ENCODE measurements at regions not wholly inside any gene's neighbourhood (a gene's known extent, or its start where the extent isn't known, plus 50 kb on each side); places are given as distances from the start of the nearest gene placed in this dataset.

- intact Hi-C loops (cut with DNase I), result loop anchor here in 1 of 2 donors (10.0 kb wide), 1 partner anchor 105 kb away; no protein-coding TSS in a partner anchor
- no peaks in the 10 kb centered on the region for H3K36me3 ChIP-seq (replicated peaks in 1 of 2)
- no peaks in the 10 kb centered on the region for H3K9me3 ChIP-seq (replicated peaks in 1 of 3)
- no peak for DNase-seq
- H3K27ac ChIP-seq, result no peak overlapping the region
- no peak overlapping the region for H3K4me3 ChIP-seq
- H3K27me3 ChIP-seq, result no peaks in the 10 kb centered on the region
- 56 to 66% (median 61%) methylated on average over 4 of the region's 4 CpGs for WGBS, 4 donors
- H3K4me1 ChIP-seq (replicated peaks in 1 of 2), result no peaks in the 10 kb centered on the region
- TF ChIP-seq POLR2A (IDR thresholded peaks at IDR 0.05), result no peak
- TF ChIP-seq CTCF (IDR thresholded peaks at IDR 0.05), result no peak
These were observed 69.1 kb upstream of the OR5AN1 start for GRCh38 chr11:59289356-59290181.

- Histone ChIP-seq H3K36me3 (replicated peaks in 1 of 2) (no peaks in the 10 kb centered on the region), H3K4me1 (replicated peaks in 1 of 2) (no peaks in the 10 kb centered on the region), H3K27me3 (no peaks in the 10 kb centered on the region), H3K27ac (no peak overlapping the region), H3K9me3 (replicated peaks in 1 of 3) (no peaks in the 10 kb centered on the region), H3K4me3 (no peak overlapping the region)
- WGBS, 4 donors, result 63 to 72% (median 67%) methylated on average over 2 of the region's 2 CpGs
- no peak for DNase-seq
- TF ChIP-seq CTCF (IDR thresholded peaks at IDR 0.05) (no peak), POLR2A (IDR thresholded peaks at IDR 0.05) (no peak)
- intact Hi-C loops (cut with DNase I), result loop anchor here in 1 of 2 donors (10.0 kb wide), 1 partner anchor 101 kb away; no protein-coding TSS in a partner anchor
These were observed 72.9 kb upstream of the OR5AN1 start for GRCh38 chr11:59285716-59286260.

- intact Hi-C loops (cut with DNase I), result loop anchor here (5.0 to 10.0 kb wide), 2 partner anchors 100 to 112 kb away; partner anchors contain the start of gene DTX4 (in 1 of the 2)
- no peak for DNase-seq
- Histone ChIP-seq H3K27me3 (no peaks in the 10 kb centered on the region), H3K9me3 (replicated peaks in 1 of 3) (no peaks in the 10 kb centered on the region), H3K4me3 (no peak overlapping the region), H3K4me1 (replicated peaks in 1 of 2) (no peaks in the 10 kb centered on the region), H3K36me3 (replicated peaks in 1 of 2) (no peaks in the 10 kb centered on the region), H3K27ac (no peak overlapping the region)
- TF ChIP-seq CTCF (IDR thresholded peaks at IDR 0.05), result no peak
- no peak for TF ChIP-seq POLR2A (IDR thresholded peaks at IDR 0.05)
- 27 to 36% (median 31%) methylated on average over 5 of the region's 5 CpGs for WGBS, 4 donors
These were observed 72.0 kb upstream of the MPEG1 start for GRCh38 chr11:59284773-59285129.

GRCh38 chr11:59283825-59284772, 71.4 kb upstream of the MPEG1 start:
- Histone ChIP-seq H3K4me1 (replicated peaks in 1 of 2) (no peaks in the 10 kb centered on the region), H3K27ac (no peak overlapping the region), H3K9me3 (replicated peaks in 1 of 3) (no peaks in the 10 kb centered on the region), H3K27me3 (no peaks in the 10 kb centered on the region), H3K4me3 (no peak overlapping the region), H3K36me3 (replicated peaks in 1 of 2) (no peaks in the 10 kb centered on the region)
- intact Hi-C loops (cut with DNase I), result loop anchor here (5.0 to 10.0 kb wide), 2 partner anchors 99 to 112 kb away; partner anchors contain the start of gene DTX4 (in 1 of the 2)
- TF ChIP-seq POLR2A (IDR thresholded peaks at IDR 0.05) (no peak), CTCF (IDR thresholded peaks at IDR 0.05) (peak; percentile 58 to 80 (median 74))
- DNase-seq, result peak in 6 of 7 donors; percentile 20 to 77 (median 48)
- WGBS, 4 donors, result 37 to 47% (median 44%) methylated on average over 14 of the region's 14 CpGs
